Hepatocyte (in vitro differentiated cells): ENCODE measurements at regions not wholly inside any gene's neighbourhood (a gene's known extent, or its start where the extent isn't known, plus 50 kb on each side); places are given as distances from the start of the nearest gene placed in this dataset.

Experiments
- CTCF ChIP-seq: fragments of 200-600 bp; sonication (generic); IDR thresholded peaks from 2 replicates; pipeline ENCODE4 v1.5.1; 2016; ENCODE audit warnings: antibody characterized with exemption, mild to moderate bottlenecking; ENCODE audit not compliant: poor library complexity
- EZH2 ChIP-seq: fragments of 200-600 bp; sonication (generic); IDR thresholded peaks from 2 replicates; pipeline ENCODE4 v1.6.1; 2016; ENCODE audit warnings: antibody characterized with exemption, mild to moderate bottlenecking, borderline replicate concordance

- TF ChIP-seq EZH2 (no peak), CTCF (no peak)
Measured at GRCh38 chr3:25125201-25125600, 302.9 kb upstream of the RARB start.
